ENCODE measurements at regions not wholly inside any gene's neighbourhood (a gene's known extent, or its start where the extent isn't known, plus 50 kb on each side); places are given as distances from the start of the nearest gene placed in this dataset.

DNA sequence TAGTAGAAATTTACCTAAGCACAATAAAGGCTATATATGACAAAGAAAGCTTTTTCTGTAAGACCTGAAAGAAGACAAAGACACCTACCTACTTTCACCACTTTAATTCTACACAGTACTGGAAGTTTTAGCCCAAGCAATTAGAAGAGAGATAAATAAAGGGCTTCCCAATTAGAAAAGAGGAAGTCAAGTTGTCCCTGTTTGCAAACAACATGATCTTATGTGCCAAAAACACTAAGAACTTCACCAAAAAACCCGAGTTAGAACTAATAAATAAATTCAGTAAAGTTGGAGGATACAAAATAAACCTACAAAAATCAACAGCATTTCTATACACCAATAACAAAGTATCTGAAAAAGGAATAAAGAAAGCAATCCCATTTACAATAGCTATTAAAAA is 190.9 kb downstream of the NR2F2 start:
- no peak for TF ChIP-seq LEF1 (IDR thresholded peaks at IDR 0.05; ENCODE audit: borderline replicate concordance)
- no peak for TF ChIP-seq ZNF384 (IDR thresholded peaks at IDR 0.05)
- TF ChIP-seq SUZ12 (IDR thresholded peaks at IDR 0.05) = no peak
- TF ChIP-seq HDGF (IDR thresholded peaks at IDR 0.05; ENCODE audit: borderline replicate concordance) = no peak
- no peak for TF ChIP-seq SP1 (IDR thresholded peaks at IDR 0.05)
- no peak for TF ChIP-seq ARNT (IDR thresholded peaks at IDR 0.05)

All from HEK293T (cell line).